GM12872 (cell line): ENCODE measurements at regions not wholly inside any gene's neighbourhood (a gene's known extent, or its start where the extent isn't known, plus 50 kb on each side); places are given as distances from the start of the nearest gene placed in this dataset.

Experiments used
- TF ChIP-seq, protein P1 (sequence below): IDR thresholded peaks from 3 replicates; pipeline ENCODE4 v1.5.1; 2011; ENCODE audit warnings: low read depth, mild to moderate bottlenecking, low read length, moderate library complexity; ENCODE audit not compliant: insufficient read depth

DNA sequence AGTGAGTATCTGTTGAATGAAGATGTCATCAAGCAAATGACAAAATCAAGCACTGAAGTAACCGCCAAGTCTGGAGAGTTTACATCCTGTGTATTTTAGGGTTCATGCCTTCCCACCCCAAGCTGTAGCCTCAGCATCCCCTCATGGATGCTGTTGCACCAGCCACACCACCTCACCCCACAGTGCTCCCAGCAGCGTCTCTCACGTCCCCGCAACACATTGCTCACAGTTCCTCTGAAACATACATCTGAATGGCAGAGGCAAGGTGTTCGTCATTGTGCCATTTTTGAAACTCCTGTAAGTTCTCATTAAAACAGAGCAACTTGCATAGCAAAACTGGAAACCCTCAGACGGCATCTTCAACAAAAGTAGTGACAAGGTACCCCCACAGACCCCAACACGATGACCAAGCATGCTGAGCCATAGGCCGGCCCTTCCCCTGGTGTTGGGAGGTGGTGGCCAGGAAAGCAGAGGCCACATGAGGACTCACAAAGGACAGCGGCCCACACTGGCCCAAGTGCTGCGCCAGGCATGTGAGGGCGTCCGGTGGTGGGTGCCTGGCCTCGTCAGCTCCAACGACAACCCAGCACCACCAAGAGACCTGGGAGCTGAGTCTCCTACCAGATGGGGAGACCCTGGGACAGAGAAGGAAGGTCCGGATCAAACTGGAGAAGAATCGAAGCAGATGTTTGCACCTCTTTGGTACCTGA is 456.5 kb downstream of the EIPR1 start:
- TF ChIP-seq, protein P1, sequence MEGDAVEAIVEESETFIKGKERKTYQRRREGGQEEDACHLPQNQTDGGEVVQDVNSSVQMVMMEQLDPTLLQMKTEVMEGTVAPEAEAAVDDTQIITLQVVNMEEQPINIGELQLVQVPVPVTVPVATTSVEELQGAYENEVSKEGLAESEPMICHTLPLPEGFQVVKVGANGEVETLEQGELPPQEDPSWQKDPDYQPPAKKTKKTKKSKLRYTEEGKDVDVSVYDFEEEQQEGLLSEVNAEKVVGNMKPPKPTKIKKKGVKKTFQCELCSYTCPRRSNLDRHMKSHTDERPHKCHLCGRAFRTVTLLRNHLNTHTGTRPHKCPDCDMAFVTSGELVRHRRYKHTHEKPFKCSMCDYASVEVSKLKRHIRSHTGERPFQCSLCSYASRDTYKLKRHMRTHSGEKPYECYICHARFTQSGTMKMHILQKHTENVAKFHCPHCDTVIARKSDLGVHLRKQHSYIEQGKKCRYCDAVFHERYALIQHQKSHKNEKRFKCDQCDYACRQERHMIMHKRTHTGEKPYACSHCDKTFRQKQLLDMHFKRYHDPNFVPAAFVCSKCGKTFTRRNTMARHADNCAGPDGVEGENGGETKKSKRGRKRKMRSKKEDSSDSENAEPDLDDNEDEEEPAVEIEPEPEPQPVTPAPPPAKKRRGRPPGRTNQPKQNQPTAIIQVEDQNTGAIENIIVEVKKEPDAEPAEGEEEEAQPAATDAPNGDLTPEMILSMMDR = no peak

DNA sequence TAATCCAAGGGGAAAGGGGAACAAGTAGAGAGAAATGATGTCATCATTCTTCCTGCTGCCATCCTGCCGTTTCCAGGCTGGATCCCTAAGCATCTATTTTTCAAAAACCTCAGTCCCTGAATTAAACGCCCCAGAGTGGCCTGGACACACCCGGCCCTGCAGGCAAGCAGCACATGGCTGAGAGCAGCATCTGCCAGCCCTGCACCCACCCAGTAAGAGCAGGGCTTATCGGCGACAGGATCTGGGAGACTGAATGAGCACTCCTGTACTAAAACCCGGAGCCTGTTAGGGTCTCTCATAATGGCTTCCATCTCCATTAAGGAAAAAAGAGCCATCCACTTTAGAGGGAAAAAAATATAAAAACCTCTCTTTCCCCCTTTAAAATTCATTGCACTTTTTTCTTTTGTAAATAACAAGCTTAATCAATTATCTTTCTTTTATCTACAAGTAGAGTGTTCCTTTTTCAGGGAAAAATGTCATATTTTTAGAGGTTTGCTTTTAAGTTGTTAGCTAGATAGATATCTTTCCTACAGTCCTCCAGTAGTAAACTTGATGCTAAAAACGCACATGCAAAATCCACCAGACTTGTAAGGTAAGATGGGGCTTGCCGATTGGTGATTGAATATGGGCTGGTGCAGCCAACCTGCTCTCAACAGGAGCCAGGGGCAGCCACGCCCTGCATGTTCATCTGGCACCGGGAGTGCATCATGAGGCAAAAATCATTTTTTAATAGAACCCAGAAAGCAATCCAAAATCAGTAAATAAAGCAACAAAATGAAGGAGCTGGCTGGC is 457.8 kb downstream of the EIPR1 start:
- TF ChIP-seq, protein P1 = no peak

DNA sequence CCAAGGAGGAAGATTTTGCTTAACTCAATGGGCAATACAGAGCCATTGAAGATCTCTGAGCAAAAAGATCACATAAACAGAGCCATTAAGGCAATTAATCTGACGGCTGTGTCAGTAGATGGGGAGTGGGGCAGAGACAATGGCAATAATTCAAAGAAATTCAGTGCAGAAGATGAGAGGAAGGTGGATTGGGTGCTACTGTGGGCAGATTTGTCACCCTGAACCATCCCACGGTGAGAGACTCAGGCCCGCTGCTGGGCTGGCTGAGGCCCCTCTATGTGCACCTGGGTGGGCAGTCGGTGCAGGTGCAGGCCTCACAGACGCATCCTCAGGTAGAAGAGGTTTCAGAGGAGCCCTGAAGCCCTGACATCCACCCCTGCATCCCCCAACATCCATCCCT is 458.6 kb downstream of the EIPR1 start:
- TF ChIP-seq, protein P1 = no peak

DNA sequence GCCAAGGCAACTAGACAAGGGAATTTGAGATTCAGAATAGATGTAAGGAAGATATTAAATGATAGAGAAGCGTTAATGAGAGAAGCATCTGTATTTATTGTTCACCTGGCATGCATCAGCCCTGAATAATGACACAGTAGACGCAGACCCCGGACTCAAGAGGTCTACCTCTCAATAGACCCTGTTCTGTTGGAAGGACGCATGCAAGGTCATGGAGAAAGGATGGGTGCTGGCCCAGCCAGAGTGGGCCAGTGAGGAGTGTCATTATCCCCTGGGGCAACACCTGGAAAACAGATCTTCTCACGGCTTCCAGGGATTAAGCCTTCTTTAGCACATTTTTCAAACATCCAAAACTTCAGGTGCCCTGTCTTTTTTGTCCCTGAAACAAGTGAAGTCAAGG is 461.0 kb downstream of the EIPR1 start:
- TF ChIP-seq, protein P1 = no peak

DNA sequence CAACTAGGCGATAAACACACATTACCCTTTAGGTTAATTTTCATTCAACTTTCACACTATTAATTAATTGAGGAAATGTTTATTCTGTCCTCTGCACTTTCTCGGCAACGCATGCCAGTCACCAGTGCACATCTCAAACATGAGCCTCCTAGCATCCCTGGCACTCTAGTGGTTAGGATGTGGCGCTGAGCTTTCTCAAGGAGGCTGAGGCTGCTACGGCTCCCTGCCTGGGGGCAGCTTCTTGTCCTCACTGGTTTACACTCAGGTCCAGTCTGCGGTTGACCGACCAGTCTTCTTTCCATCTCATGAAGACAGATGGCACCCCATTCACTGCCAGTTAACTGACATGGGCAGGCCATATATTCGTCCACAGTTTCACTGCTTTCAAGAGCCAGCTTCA is 463.4 kb downstream of the EIPR1 start:
- TF ChIP-seq, protein P1 = no peak

DNA sequence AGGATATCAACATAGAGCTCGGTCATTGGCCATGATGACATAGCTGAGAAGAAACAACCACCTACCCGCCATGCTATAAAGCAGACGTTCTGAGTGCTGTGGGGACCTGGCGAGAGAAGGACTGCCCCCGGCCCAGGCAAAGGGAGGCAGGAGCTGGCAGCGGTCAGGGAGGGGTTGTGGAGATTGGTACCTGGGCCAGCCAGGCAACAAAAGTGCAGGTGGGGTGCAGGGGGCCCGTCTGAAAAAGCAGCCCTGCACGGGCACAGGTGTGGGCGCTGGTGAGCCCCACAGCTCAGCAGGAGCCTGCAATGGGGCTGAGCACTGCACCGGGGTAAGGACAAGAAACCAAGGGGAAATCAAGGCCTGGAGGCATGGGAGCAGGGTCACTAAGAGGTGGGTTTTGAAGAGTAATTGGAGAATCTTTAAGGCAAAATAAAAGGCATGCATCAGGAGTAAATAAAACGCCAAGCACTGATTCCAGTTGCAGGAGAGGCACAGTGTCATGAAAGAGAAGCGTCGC is 464.0 kb downstream of the EIPR1 start:
- TF ChIP-seq, protein P1 = no peak

DNA sequence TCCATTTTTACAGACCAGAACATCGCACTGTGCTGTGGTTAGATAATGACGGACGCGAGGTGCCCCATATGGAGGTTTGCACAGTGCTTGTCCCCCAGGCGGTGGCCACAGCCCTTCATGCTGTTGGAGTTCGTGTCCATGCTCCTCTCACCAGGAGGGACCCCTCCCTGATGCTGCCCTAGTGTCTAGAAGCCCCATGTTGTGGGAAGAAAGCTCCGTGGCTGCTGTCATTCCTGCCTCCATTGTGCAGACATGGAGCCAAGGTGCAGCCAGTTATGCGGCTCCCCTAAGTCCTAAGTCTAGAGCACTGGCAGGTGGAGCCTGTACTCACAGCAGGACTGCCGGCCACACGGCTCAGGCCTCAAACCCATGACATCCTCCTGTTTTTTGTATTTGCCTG is 464.9 kb downstream of the EIPR1 start:
- TF ChIP-seq, protein P1 = no peak
